ENCODE measurements at regions not wholly inside any gene's neighbourhood (a gene's known extent, or its start where the extent isn't known, plus 50 kb on each side); places are given as distances from the start of the nearest gene placed in this dataset.

- Mint-ChIP-seq H3K27ac (no peak overlapping the region), H3K9me3 (ENCODE audit: low read depth) (no peaks in the 10 kb centered on the region), H3K4me3 (ENCODE audit: low read depth) (no peak overlapping the region), H3K4me1 (ENCODE audit: low read depth) (no peaks in the 10 kb centered on the region), H3K36me3 (ENCODE audit: insufficient read depth) (no peaks in the 10 kb centered on the region), H3K27me3 (no peaks in the 10 kb centered on the region)
- no peak for TF ChIP-seq CTCF (IDR thresholded peaks at IDR 0.05; ENCODE audit: unreplicated experiment)
- DNase-seq (ENCODE audit: low spot score, unreplicated experiment) = no peak
Measured at GRCh38 chr4:189032606-189033338, 893.5 kb downstream of the TRIML1 start.

- Mint-ChIP-seq H3K27ac (no peak overlapping the region), H3K36me3 (ENCODE audit: insufficient read depth) (no peaks in the 10 kb centered on the region), H3K9me3 (ENCODE audit: low read depth) (no peaks in the 10 kb centered on the region), H3K27me3 (no peaks in the 10 kb centered on the region), H3K4me3 (ENCODE audit: low read depth) (no peak overlapping the region), H3K4me1 (ENCODE audit: low read depth) (no peaks in the 10 kb centered on the region)
- TF ChIP-seq CTCF (IDR thresholded peaks at IDR 0.05; ENCODE audit: unreplicated experiment) = no peak
- DNase-seq (ENCODE audit: low spot score, unreplicated experiment) = no peak
Measured at GRCh38 chr4:189033801-189034347, 894.6 kb downstream of the TRIML1 start.

GRCh38 chr4:189035091-189035490 is 895.9 kb downstream of the TRIML1 start:
- no peak for TF ChIP-seq CTCF (IDR thresholded peaks at IDR 0.05; ENCODE audit: unreplicated experiment)
- Mint-ChIP-seq H3K4me3 (ENCODE audit: low read depth) (no peak overlapping the region), H3K4me1 (ENCODE audit: low read depth) (no peaks in the 10 kb centered on the region), H3K27ac (no peak overlapping the region), H3K27me3 (no peaks in the 10 kb centered on the region), H3K9me3 (ENCODE audit: low read depth) (no peaks in the 10 kb centered on the region), H3K36me3 (ENCODE audit: insufficient read depth) (no peaks in the 10 kb centered on the region)
- DNase-seq (ENCODE audit: low spot score, unreplicated experiment) = no peak

GRCh38 chr4:189035654-189036053 is 896.4 kb downstream of the TRIML1 start:
- Mint-ChIP-seq H3K36me3 (ENCODE audit: insufficient read depth) (no peaks in the 10 kb centered on the region), H3K4me3 (ENCODE audit: low read depth) (no peak overlapping the region), H3K9me3 (ENCODE audit: low read depth) (no peaks in the 10 kb centered on the region), H3K27ac (no peak overlapping the region), H3K4me1 (ENCODE audit: low read depth) (no peaks in the 10 kb centered on the region), H3K27me3 (no peaks in the 10 kb centered on the region)
- TF ChIP-seq CTCF (IDR thresholded peaks at IDR 0.05; ENCODE audit: unreplicated experiment) = no peak
- DNase-seq (ENCODE audit: low spot score, unreplicated experiment) = no peak

- no peak for DNase-seq (ENCODE audit: low spot score, unreplicated experiment)
- no peak for TF ChIP-seq CTCF (IDR thresholded peaks at IDR 0.05; ENCODE audit: unreplicated experiment)
- no peaks in the 10 kb centered on the region for H3K9me3 Mint-ChIP-seq (ENCODE audit: low read depth)
- no peaks in the 10 kb centered on the region for H3K27me3 Mint-ChIP-seq
- peak overlapping the region; percentile 41 for H3K27ac Mint-ChIP-seq
- H3K4me3 Mint-ChIP-seq (ENCODE audit: low read depth) = no peak overlapping the region
- H3K36me3 Mint-ChIP-seq (ENCODE audit: insufficient read depth) = no peaks in the 10 kb centered on the region
- H3K4me1 Mint-ChIP-seq (ENCODE audit: low read depth) = no peaks in the 10 kb centered on the region
Measured at GRCh38 chr4:189036906-189037305, 897.7 kb downstream of the TRIML1 start.
